Caco-2 (cell line): ENCODE measurements at regions not wholly inside any gene's neighbourhood (a gene's known extent, or its start where the extent isn't known, plus 50 kb on each side); places are given as distances from the start of the nearest gene placed in this dataset.
A peak's percentile ranks its signal among the peaks of the same experiment; 100 is the strongest.

Experiments
- BruUV-seq: library from RNA; stranded (reverse); fragments of 400-500 nt; replicated peaks from 2 replicates; lab custom pipeline; 2021; lab: Mats Ljungman, UMichigan
- CTCF ChIA-PET: fragments of 300-600 bp; sonication (Branson Sonifier 250); formaldehyde crosslinking; loops from one replicate; lab custom pipeline; 2022; ENCODE audit warnings: antibody characterized with exemption; lab: Charles Lee
- POLR2A ChIA-PET: fragments of 300-600 bp; sonication (Branson Sonifier 250); formaldehyde crosslinking; loops from one replicate; lab custom pipeline; 2022; ENCODE audit warnings: antibody characterized with exemption; lab: Charles Lee
- DNase-seq, 2 experiments: peaks; one replicate each; pipeline versions ENCODE4 v3.0.0 to v3.0.0-alpha.2; 2020 to 2022
- H3K27me3 ChIP-seq: replicated peaks from 2 replicates; pipeline ENCODE4 v1.6.0; 2011; ENCODE audit warnings: low read length; ENCODE audit not compliant: control insufficient read depth, insufficient read depth
- H3K36me3 ChIP-seq: 2 replicates; pipeline ENCODE4 v1.5.1; 2011; ENCODE audit warnings: low read length; ENCODE audit not compliant: control insufficient read depth, insufficient read depth
- H3K4me1 ChIP-seq: fragments of 250-450 bp; sonication (Bioruptor Pico); 2 replicates; pipeline ENCODE4 v1.5.1; 2020; ENCODE audit warnings: mild to moderate bottlenecking
- H3K4me3 ChIP-seq: 2 replicates; pipeline ENCODE4 v1.5.1; 2011; ENCODE audit warnings: low read depth, mild to moderate bottlenecking, control low read depth, low read length
- H3K9me3 ChIP-seq: fragments of 250-450 bp; sonication (Bioruptor Pico); 2 replicates; pipeline ENCODE4 v1.5.1; 2020; ENCODE audit warnings: mild to moderate bottlenecking, moderate library complexity
- H3K27ac Mint-ChIP-seq: one replicate; pipeline ENCODE4 v1.8.0; 2022; ENCODE audit warnings: mixed read lengths; ENCODE audit not compliant: unreplicated experiment
- H3K27me3 Mint-ChIP-seq: one replicate; pipeline ENCODE4 v1.8.0; 2022; ENCODE audit warnings: mixed read lengths; ENCODE audit not compliant: insufficient read depth, unreplicated experiment
- H3K36me3 Mint-ChIP-seq: one replicate; pipeline ENCODE4 v1.8.0; 2022; ENCODE audit warnings: mild to moderate bottlenecking, mixed read lengths; ENCODE audit not compliant: insufficient read depth, unreplicated experiment
- H3K4me1 Mint-ChIP-seq: one replicate; pipeline ENCODE4 v1.8.0; 2022; ENCODE audit warnings: low read depth, mixed read lengths; ENCODE audit not compliant: unreplicated experiment
- H3K4me3 Mint-ChIP-seq: one replicate; pipeline ENCODE4 v1.8.0; 2022; ENCODE audit warnings: mild to moderate bottlenecking, moderate library complexity, mixed read lengths; ENCODE audit not compliant: unreplicated experiment
- H3K9me3 Mint-ChIP-seq: one replicate; pipeline ENCODE4 v1.8.0; 2022; ENCODE audit warnings: mixed read lengths; ENCODE audit not compliant: unreplicated experiment
- intact Hi-C: fragments of 100-400 bp; cut with micrococcal nuclease; formaldehyde crosslinking; loops from one replicate; pipeline ENCODE4 v1.10.0; 2022; ENCODE audit not compliant: unreplicated experiment
- TF ChIP-seq, protein P1 (sequence below), 2 experiments: fragments of 200-600 bp in 1 of 2; IDR thresholded peaks; 1 replicate in 1 of 2; 2 replicates in 1 of 2; pipeline versions ENCODE4 v1.5.1 to v1.8.0; 2011 to 2022; ENCODE audit warnings: antibody characterized with exemption in 1 of 2, control low read depth in 1 of 2, inconsistent platforms in 1 of 2, low read depth in 1 of 2, low read length in 1 of 2, mild to moderate bottlenecking in 1 of 2, moderate library complexity in 1 of 2; ENCODE audit not compliant: insufficient read depth in 1 of 2, severe bottlenecking in 1 of 2, unreplicated experiment in 1 of 2

DNA sequence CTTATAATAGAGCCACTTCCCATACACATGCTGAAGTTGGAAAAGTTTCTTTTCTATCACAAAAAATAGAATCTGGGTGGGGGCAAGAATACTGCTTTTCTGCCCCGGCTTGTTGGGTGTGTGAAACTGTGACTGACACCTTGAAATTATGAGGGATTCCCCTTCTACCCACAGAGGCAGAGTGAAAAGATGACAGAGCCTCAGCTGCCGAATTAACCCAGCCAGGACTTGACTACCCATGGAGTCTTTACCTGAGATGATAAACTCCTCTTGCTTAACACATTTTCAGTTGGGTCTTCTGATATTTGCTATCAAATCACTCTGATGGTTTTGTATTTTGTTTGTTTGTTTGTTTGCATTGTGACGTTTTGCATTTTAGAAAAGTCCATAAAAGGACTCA, 66.0 kb upstream of the PMAIP1 start:
- H3K4me1 Mint-ChIP-seq: no peaks in the 10 kb centered on the region
- no peaks in the 10 kb centered on the region for H3K27me3 ChIP-seq
- H3K36me3 ChIP-seq: no peaks in the 10 kb centered on the region
- no TSS peak for BruUV-seq
- H3K27ac Mint-ChIP-seq: no peak overlapping the region
- peaks cover 5% of the 10 kb centered on the region for H3K27me3 Mint-ChIP-seq
- no peak overlapping the region for H3K4me3 Mint-ChIP-seq
- no peaks in the 10 kb centered on the region for H3K9me3 Mint-ChIP-seq
- H3K4me1 ChIP-seq: no peaks in the 10 kb centered on the region
- H3K36me3 Mint-ChIP-seq: no peaks in the 10 kb centered on the region
- ChIA-PET POLR2A (no interaction called here), CTCF (no interaction called here)
- TF ChIP-seq, protein P1, sequence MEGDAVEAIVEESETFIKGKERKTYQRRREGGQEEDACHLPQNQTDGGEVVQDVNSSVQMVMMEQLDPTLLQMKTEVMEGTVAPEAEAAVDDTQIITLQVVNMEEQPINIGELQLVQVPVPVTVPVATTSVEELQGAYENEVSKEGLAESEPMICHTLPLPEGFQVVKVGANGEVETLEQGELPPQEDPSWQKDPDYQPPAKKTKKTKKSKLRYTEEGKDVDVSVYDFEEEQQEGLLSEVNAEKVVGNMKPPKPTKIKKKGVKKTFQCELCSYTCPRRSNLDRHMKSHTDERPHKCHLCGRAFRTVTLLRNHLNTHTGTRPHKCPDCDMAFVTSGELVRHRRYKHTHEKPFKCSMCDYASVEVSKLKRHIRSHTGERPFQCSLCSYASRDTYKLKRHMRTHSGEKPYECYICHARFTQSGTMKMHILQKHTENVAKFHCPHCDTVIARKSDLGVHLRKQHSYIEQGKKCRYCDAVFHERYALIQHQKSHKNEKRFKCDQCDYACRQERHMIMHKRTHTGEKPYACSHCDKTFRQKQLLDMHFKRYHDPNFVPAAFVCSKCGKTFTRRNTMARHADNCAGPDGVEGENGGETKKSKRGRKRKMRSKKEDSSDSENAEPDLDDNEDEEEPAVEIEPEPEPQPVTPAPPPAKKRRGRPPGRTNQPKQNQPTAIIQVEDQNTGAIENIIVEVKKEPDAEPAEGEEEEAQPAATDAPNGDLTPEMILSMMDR (IDR thresholded peaks at IDR 0.05; ENCODE audit: insufficient read depth in 1 of 2, low read depth in 1 of 2, low read length in 1 of 2, severe bottlenecking in 1 of 2, unreplicated experiment in 1 of 2): no peak
- DNase-seq: no peak
- intact Hi-C loops: loop anchor here (10.0 kb wide), 1 partner anchor 151 kb away; no protein-coding TSS in a partner anchor
- no peak overlapping the region for H3K4me3 ChIP-seq
- no peaks in the 10 kb centered on the region for H3K9me3 ChIP-seq

DNA sequence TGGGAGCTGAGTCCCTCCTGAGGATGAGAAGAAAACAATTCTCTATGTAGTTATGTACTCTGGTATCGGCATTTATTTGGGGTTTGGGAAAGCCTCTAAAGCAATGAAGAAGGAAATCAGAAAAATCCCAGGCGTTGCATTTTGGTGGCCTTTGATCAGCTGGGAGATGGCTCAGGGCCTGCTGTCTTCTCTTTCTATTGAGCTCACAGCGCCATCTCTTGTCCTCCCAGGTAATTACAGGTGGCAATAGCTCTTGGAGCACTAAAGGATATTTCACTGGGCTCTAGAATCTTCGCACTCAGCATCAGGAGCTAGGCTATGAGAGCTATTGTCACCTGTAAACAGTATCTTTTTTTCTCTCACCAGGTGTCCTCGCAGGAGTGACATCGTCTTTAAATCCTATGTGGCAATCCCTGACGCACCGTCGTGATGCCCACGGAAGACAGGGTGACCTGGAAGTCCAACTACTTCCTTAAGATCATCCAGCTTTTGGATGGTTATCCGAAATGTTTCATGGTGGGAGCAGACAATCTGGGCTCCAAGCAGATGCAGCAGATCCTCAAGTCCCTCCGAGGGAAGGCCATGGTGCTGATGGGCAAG, 76.1 kb upstream of the PMAIP1 start:
- CTCF ChIA-PET: interaction anchor here (0.5 to 2.2 kb wide), 9 partner anchors 8 to 516 kb away, joined by 3 to 18 read pairs (median 5); partner anchors contain the start of gene CCBE1
- Histone ChIP-seq H3K4me1 (no peaks in the 10 kb centered on the region), H3K4me3 (no peak overlapping the region), H3K9me3 (no peaks in the 10 kb centered on the region), H3K36me3 (no peaks in the 10 kb centered on the region), H3K27me3 (no peaks in the 10 kb centered on the region)
- intact Hi-C loops: loop anchor here (1.0 kb wide), 2 partner anchors 40 to 364 kb away; no protein-coding TSS in a partner anchor
- no peaks in the 10 kb centered on the region for H3K27me3 Mint-ChIP-seq
- no peaks in the 10 kb centered on the region for H3K36me3 Mint-ChIP-seq
- no TSS peak for BruUV-seq
- DNase-seq: peak; percentile 43 to 52
- H3K4me3 Mint-ChIP-seq: no peak overlapping the region
- POLR2A ChIA-PET: no interaction called here
- H3K9me3 Mint-ChIP-seq: no peaks in the 10 kb centered on the region
- TF ChIP-seq, protein P1 (IDR thresholded peaks at IDR 0.05; ENCODE audit: insufficient read depth in 1 of 2, low read depth in 1 of 2, low read length in 1 of 2, severe bottlenecking in 1 of 2, unreplicated experiment in 1 of 2): peak in 1 of 2 experiments; percentile 57
- no peaks in the 10 kb centered on the region for H3K4me1 Mint-ChIP-seq
- H3K27ac Mint-ChIP-seq: no peak overlapping the region

DNA sequence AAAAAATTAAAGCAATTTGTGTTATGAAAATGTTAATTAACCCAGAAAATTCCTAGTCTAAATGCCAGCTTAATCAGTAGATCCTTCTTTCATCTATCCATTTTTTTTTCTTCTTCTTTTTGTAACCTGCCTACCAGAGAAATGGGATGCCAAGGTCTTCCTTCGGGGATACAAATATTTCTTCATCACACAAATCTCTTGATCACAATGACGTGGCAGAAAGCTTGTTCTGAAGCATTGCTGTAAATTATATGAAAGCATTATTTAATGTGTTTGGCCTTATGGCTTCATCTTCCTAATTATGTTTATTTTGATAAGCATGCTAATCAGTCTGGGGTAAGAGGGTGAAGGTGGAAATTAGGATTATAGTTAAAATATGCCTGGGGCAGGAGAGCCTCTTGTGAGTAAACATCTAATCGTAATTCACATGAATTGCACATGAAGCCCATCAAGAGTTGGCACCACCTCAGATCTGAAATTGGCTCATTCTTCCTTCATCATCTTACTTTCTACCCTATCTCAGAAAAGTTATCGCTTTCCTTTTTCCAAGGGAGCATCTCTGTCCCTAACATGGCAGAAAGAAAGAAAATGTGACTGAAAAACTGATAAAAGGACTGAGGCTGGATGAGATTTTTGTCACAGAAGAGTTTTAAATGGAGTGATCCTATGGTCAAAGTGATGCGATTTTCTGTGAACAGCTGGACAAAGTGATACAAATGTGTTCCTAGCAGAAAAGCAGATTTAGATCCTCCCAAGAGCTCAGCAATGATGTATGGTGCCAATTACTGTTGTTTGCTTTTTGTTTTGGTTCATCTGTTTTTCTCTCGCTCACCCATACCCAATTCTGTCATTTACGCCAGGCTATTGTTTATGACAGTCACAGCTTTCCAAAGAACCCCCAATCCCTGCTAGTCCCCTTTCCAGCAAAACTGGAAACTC, 76.9 kb upstream of the PMAIP1 start:
- H3K36me3 ChIP-seq: no peaks in the 10 kb centered on the region
- Mint-ChIP-seq H3K9me3 (no peaks in the 10 kb centered on the region), H3K27me3 (no peaks in the 10 kb centered on the region), H3K4me1 (no peaks in the 10 kb centered on the region), H3K36me3 (no peaks in the 10 kb centered on the region), H3K27ac (no peak overlapping the region), H3K4me3 (no peak overlapping the region)
- DNase-seq: no peak
- TF ChIP-seq, protein P1 (IDR thresholded peaks at IDR 0.05; ENCODE audit: insufficient read depth in 1 of 2, low read depth in 1 of 2, low read length in 1 of 2, severe bottlenecking in 1 of 2, unreplicated experiment in 1 of 2): no peak
- H3K4me3 ChIP-seq: no peak overlapping the region
- POLR2A ChIA-PET: no interaction called here
- H3K9me3 ChIP-seq: no peaks in the 10 kb centered on the region
- CTCF ChIA-PET: interaction anchor here (0.5 to 2.2 kb wide), 7 partner anchors 14 to 412 kb away, joined by 3 to 18 read pairs (median 5); partner anchors contain the start of gene CCBE1
- intact Hi-C loops: loop anchor here (1.0 kb wide), 2 partner anchors 40 to 364 kb away; no protein-coding TSS in a partner anchor
- H3K4me1 ChIP-seq: no peaks in the 10 kb centered on the region
- no TSS peak for BruUV-seq
- no peaks in the 10 kb centered on the region for H3K27me3 ChIP-seq
